ENCODE measurements at regions not wholly inside any gene's neighbourhood (a gene's known extent, or its start where the extent isn't known, plus 50 kb on each side); places are given as distances from the start of the nearest gene placed in this dataset.

DNA sequence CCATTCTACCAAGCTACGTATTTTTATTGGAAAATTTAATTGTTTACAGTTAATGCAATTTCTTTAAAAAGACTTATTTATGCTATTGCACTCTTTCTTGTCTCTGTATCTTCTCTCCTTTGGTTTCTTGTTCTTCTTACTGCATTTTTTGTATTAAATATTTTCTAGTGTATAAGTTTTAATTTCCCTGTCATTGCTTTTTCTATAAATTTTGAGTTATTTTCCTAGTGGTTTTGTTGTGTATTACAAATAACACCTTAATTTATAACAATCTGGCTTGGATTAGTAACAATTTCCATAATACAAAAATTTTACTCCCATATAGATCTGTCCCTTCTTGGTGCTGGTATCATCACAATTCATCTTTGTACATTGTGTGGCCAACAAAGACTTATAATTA is 303.5 kb upstream of the SPOCK3 start:
- no peak overlapping the region for H2AFZ ChIP-seq (ENCODE audit: low read depth, low read length)
- no peaks in the 10 kb centered on the region for H3K36me3 Mint-ChIP-seq (ENCODE audit: low read depth, unreplicated experiment)
- DNase-seq (ENCODE audit: low read depth) (no peak), FAIRE-seq (no peak)
- H3K27me3 ChIP-seq (ENCODE audit: insufficient read depth, low read length): no peaks in the 10 kb centered on the region
- no peaks in the 10 kb centered on the region for H4K20me1 ChIP-seq (ENCODE audit: insufficient read depth, low read length)
- H3K79me2 ChIP-seq (ENCODE audit: insufficient read depth, low read length): no peaks in the 10 kb centered on the region
- no peaks in the 10 kb centered on the region for H3K4me1 Mint-ChIP-seq (ENCODE audit: low read depth, unreplicated experiment)
- no peaks in the 10 kb centered on the region for H3K36me3 ChIP-seq (ENCODE audit: insufficient read depth, low read length)
- no peak overlapping the region for H3K27ac ChIP-seq (ENCODE audit: low read depth, low read length)
- no peaks in the 10 kb centered on the region for H3K27me3 Mint-ChIP-seq (ENCODE audit: low read depth, unreplicated experiment)
- peaks cover 2% of the 10 kb centered on the region for H3K9me3 Mint-ChIP-seq (ENCODE audit: unreplicated experiment)
- no peaks in the 10 kb centered on the region for H3K4me1 ChIP-seq (ENCODE audit: insufficient read depth, low read length)
- H3K4me3 ChIP-seq (ENCODE audit: insufficient read depth, low read depth, low read length): no peak overlapping the region
- H3K4me2 ChIP-seq (ENCODE audit: low read length): no peak overlapping the region
- H3K9me3 ChIP-seq (ENCODE audit: insufficient read depth, low read depth, low read length): no peaks in the 10 kb centered on the region
- H3K27ac Mint-ChIP-seq (ENCODE audit: unreplicated experiment): no peak overlapping the region
- no peak for TF ChIP-seq EZH2 (IDR thresholded peaks at IDR 0.05; ENCODE audit: insufficient read depth, low read length)
- TF ChIP-seq, protein P1, sequence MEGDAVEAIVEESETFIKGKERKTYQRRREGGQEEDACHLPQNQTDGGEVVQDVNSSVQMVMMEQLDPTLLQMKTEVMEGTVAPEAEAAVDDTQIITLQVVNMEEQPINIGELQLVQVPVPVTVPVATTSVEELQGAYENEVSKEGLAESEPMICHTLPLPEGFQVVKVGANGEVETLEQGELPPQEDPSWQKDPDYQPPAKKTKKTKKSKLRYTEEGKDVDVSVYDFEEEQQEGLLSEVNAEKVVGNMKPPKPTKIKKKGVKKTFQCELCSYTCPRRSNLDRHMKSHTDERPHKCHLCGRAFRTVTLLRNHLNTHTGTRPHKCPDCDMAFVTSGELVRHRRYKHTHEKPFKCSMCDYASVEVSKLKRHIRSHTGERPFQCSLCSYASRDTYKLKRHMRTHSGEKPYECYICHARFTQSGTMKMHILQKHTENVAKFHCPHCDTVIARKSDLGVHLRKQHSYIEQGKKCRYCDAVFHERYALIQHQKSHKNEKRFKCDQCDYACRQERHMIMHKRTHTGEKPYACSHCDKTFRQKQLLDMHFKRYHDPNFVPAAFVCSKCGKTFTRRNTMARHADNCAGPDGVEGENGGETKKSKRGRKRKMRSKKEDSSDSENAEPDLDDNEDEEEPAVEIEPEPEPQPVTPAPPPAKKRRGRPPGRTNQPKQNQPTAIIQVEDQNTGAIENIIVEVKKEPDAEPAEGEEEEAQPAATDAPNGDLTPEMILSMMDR (IDR thresholded peaks at IDR 0.05; ENCODE audit: insufficient read depth, low read depth, low read length): no peak
- no peak overlapping the region for H3K9ac ChIP-seq (ENCODE audit: low read length)
- no peak overlapping the region for H3K4me3 Mint-ChIP-seq (ENCODE audit: unreplicated experiment)

DNA sequence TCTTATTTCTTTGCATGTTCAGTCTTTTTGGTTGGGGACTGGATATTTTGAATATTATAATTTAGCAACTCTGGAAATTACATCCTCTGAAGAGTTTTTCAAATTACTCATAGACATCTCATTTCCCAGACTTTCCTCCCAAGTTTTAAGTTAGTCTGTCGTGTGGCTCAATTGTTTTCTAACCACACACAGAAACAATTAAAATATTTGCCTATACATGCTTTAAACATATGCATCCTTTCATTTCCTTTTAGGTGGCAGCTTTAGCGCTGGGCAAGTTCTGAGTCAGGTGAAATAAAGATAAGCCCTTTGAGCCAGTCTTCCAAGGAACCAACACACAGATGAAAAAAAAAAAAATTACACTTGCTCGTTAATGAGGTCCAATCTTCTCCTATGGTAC is 307.0 kb upstream of the SPOCK3 start:
- Mint-ChIP-seq H3K27me3 (ENCODE audit: low read depth, unreplicated experiment) (no peaks in the 10 kb centered on the region), H3K36me3 (ENCODE audit: low read depth, unreplicated experiment) (no peaks in the 10 kb centered on the region), H3K27ac (ENCODE audit: unreplicated experiment) (no peak overlapping the region), H3K9me3 (ENCODE audit: unreplicated experiment) (peaks cover 2% of the 10 kb centered on the region), H3K4me1 (ENCODE audit: low read depth, unreplicated experiment) (no peaks in the 10 kb centered on the region), H3K4me3 (ENCODE audit: unreplicated experiment) (no peak overlapping the region)
- Histone ChIP-seq H3K27ac (ENCODE audit: low read depth, low read length) (no peak overlapping the region), H3K9ac (ENCODE audit: low read length) (no peak overlapping the region), H3K79me2 (ENCODE audit: insufficient read depth, low read length) (no peaks in the 10 kb centered on the region), H3K4me2 (ENCODE audit: low read length) (no peak overlapping the region), H3K4me1 (ENCODE audit: insufficient read depth, low read length) (no peaks in the 10 kb centered on the region), H3K4me3 (ENCODE audit: insufficient read depth, low read depth, low read length) (no peak overlapping the region), H2AFZ (ENCODE audit: low read depth, low read length) (no peak overlapping the region), H3K9me3 (ENCODE audit: insufficient read depth, low read depth, low read length) (no peaks in the 10 kb centered on the region), H3K27me3 (ENCODE audit: insufficient read depth, low read length) (no peaks in the 10 kb centered on the region), H4K20me1 (ENCODE audit: insufficient read depth, low read length) (no peaks in the 10 kb centered on the region), H3K36me3 (ENCODE audit: insufficient read depth, low read length) (no peaks in the 10 kb centered on the region)
- TF ChIP-seq, protein P1 (IDR thresholded peaks at IDR 0.05; ENCODE audit: insufficient read depth, low read depth, low read length): no peak
- TF ChIP-seq EZH2 (IDR thresholded peaks at IDR 0.05; ENCODE audit: insufficient read depth, low read length): no peak
- FAIRE-seq: no peak
- no peak for DNase-seq (ENCODE audit: low read depth)

DNA sequence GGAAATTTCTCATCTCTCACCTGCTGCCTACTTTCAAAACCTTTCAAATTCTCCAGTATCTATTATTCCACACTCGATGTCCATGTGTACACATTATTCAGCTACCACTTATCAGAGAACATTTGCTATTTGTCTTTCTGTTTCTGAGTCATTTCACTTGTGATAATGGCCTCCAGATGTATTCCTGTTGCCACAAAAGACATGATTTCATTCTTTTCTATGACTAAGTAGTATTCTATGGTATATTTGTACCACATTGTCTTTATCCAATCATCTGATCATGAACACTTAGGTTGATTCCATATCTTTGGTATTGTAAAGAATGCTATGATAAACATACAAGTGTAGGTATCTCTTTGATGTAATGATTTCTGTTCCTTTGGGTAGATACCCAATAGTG is 310.1 kb upstream of the SPOCK3 start:
- DNase-seq (ENCODE audit: low read depth): peak; percentile 9
- Histone ChIP-seq H3K9ac (ENCODE audit: low read length) (no peak overlapping the region), H3K79me2 (ENCODE audit: insufficient read depth, low read length) (no peaks in the 10 kb centered on the region), H3K4me1 (ENCODE audit: insufficient read depth, low read length) (no peaks in the 10 kb centered on the region), H4K20me1 (ENCODE audit: insufficient read depth, low read length) (no peaks in the 10 kb centered on the region), H3K27ac (ENCODE audit: low read depth, low read length) (no peak overlapping the region), H3K4me3 (ENCODE audit: insufficient read depth, low read depth, low read length) (no peak overlapping the region), H3K36me3 (ENCODE audit: insufficient read depth, low read length) (no peaks in the 10 kb centered on the region), H3K4me2 (ENCODE audit: low read length) (no peak overlapping the region), H2AFZ (ENCODE audit: low read depth, low read length) (no peak overlapping the region), H3K9me3 (ENCODE audit: insufficient read depth, low read depth, low read length) (no peaks in the 10 kb centered on the region), H3K27me3 (ENCODE audit: insufficient read depth, low read length) (no peaks in the 10 kb centered on the region)
- peaks cover 2% of the 10 kb centered on the region for H3K9me3 Mint-ChIP-seq (ENCODE audit: unreplicated experiment)
- no peak overlapping the region for H3K4me3 Mint-ChIP-seq (ENCODE audit: unreplicated experiment)
- no peak for TF ChIP-seq EZH2 (IDR thresholded peaks at IDR 0.05; ENCODE audit: insufficient read depth, low read length)
- TF ChIP-seq, protein P1 (IDR thresholded peaks at IDR 0.05; ENCODE audit: insufficient read depth, low read depth, low read length): no peak
- no peaks in the 10 kb centered on the region for H3K36me3 Mint-ChIP-seq (ENCODE audit: low read depth, unreplicated experiment)
- no peaks in the 10 kb centered on the region for H3K4me1 Mint-ChIP-seq (ENCODE audit: low read depth, unreplicated experiment)
- H3K27ac Mint-ChIP-seq (ENCODE audit: unreplicated experiment): no peak overlapping the region
- no peaks in the 10 kb centered on the region for H3K27me3 Mint-ChIP-seq (ENCODE audit: low read depth, unreplicated experiment)
- FAIRE-seq: no peak

Measured in astrocyte (in vitro differentiated cells and primary cell).